WTC11 (cell line): ENCODE measurements at regions not wholly inside any gene's neighbourhood (a gene's known extent, or its start where the extent isn't known, plus 50 kb on each side); places are given as distances from the start of the nearest gene placed in this dataset.

ENCODE experiments used
- ATF2 ChIP-seq: sonication (generic); formaldehyde crosslinking; IDR thresholded peaks from 2 replicates; pipeline ENCODE4 v1.8.1; 2022; ENCODE audit warnings: low read depth, missing genetic modification reagents, borderline replicate concordance
- CTCF ChIP-seq: fragments of 200-600 bp; IDR thresholded peaks from 2 replicates; pipeline ENCODE4 v1.8.0; 2022; ENCODE audit warnings: antibody characterized with exemption
- ELF4 ChIP-seq: sonication (generic); formaldehyde crosslinking; IDR thresholded peaks from 2 replicates; pipeline ENCODE4 v1.8.1; 2022; ENCODE audit warnings: low read depth, mild to moderate bottlenecking, moderate library complexity, missing genetic modification reagents
- HMGXB4 ChIP-seq: sonication (generic); formaldehyde crosslinking; IDR thresholded peaks from 2 replicates; pipeline ENCODE4 v1.8.1; 2023; ENCODE audit warnings: mild to moderate bottlenecking, moderate library complexity, missing genetic modification reagents
- NR1H2 ChIP-seq: sonication (generic); formaldehyde crosslinking; IDR thresholded peaks from 2 replicates; pipeline ENCODE4 v1.9.0; 2021; ENCODE audit warnings: mild to moderate bottlenecking, moderate library complexity, missing genetic modification reagents
- SP1 ChIP-seq: sonication (generic); formaldehyde crosslinking; conservative IDR thresholded peaks from 2 replicates; pipeline ENCODE4 v1.8.1; 2022; ENCODE audit warnings: missing genetic modification reagents
- ZNF263 ChIP-seq: sonication (generic); formaldehyde crosslinking; IDR thresholded peaks from 2 replicates; pipeline ENCODE4 v1.8.1; 2022; ENCODE audit warnings: low read depth, mild to moderate bottlenecking, moderate library complexity, missing genetic modification reagents
- ZNF512 ChIP-seq: sonication (generic); formaldehyde crosslinking; IDR thresholded peaks from 2 replicates; pipeline ENCODE4 v1.8.1; 2022; ENCODE audit warnings: missing genetic modification reagents, borderline replicate concordance

GRCh38 chr15:84387086-84387485 lies 151.5 kb downstream of the GOLGA6L4 start:
- no peak for TF ChIP-seq CTCF
- no peak for TF ChIP-seq NR1H2
- TF ChIP-seq ATF2: no peak
- no peak for TF ChIP-seq ZNF263 (CRISPR knock-in tag)
- TF ChIP-seq HMGXB4: no peak
- TF ChIP-seq ELF4 (CRISPR knock-in tag): no peak
- TF ChIP-seq ZNF512: no peak
- no peak for TF ChIP-seq SP1 (CRISPR knock-in tag)
